ENCODE measurements at regions not wholly inside any gene's neighbourhood (a gene's known extent, or its start where the extent isn't known, plus 50 kb on each side); places are given as distances from the start of the nearest gene placed in this dataset.

GRCh38 chr5:117486879-117487391 lies 912.3 kb upstream of the SEMA6A start:
- peaks cover 5% of the 10 kb centered on the region for H3K9me2 ChIP-seq (ENCODE audit: insufficient read depth)
- DNase-seq (ENCODE audit: low spot score) (no peak), ATAC-seq (no peak)
- H2AFZ ChIP-seq, result no peak overlapping the region
- Mint-ChIP-seq H3K9me3 (no peaks in the 10 kb centered on the region), H3K4me3 (no peak overlapping the region), H3K27ac (no peak overlapping the region), H3K36me3 (ENCODE audit: low read depth) (no peaks in the 10 kb centered on the region), H3K27me3 (ENCODE audit: insufficient read depth, low read depth, poor library complexity) (peaks cover 2% of the 10 kb centered on the region), H3K4me1 (no peaks in the 10 kb centered on the region; the same call in 2 of the 3 replicates)
- H3K27me3 ChIP-seq (ENCODE audit: insufficient read depth), result no peaks in the 10 kb centered on the region
- H3K36me3 ChIP-seq (ENCODE audit: insufficient read depth), result no peaks in the 10 kb centered on the region
- no peak overlapping the region for H3K4me3 ChIP-seq
- no peaks in the 10 kb centered on the region for H4K20me1 ChIP-seq (replicated peaks; ENCODE audit: insufficient read depth)
- H3K79me2 ChIP-seq (replicated peaks; ENCODE audit: insufficient read depth), result no peaks in the 10 kb centered on the region
- no peak overlapping the region for H3K4me2 ChIP-seq
- no peak overlapping the region for H3K27ac ChIP-seq (ENCODE audit: low read depth)
- TF ChIP-seq CREB1 (CRISPR knock-in tag; IDR thresholded peaks at IDR 0.05; ENCODE audit: low read depth) (no peak), EZH2phosphoT487 (IDR thresholded peaks at IDR 0.05; ENCODE audit: unreplicated experiment) (no peak), NANOG (IDR thresholded peaks at IDR 0.05; ENCODE audit: borderline replicate concordance) (no peak), ZNF114 (CRISPR knock-in tag; IDR thresholded peaks at IDR 0.05) (no peak), CTCF (conservative IDR thresholded peaks at IDR 0.05; ENCODE audit: low read depth in 2 of 2) (no peak), ETS1 (IDR thresholded peaks at IDR 0.05) (no peak), JUNB (IDR thresholded peaks at IDR 0.05; ENCODE audit: unreplicated experiment) (no peak), ZNF462 (CRISPR knock-in tag; IDR thresholded peaks at IDR 0.05) (no peak), STAT1 (IDR thresholded peaks at IDR 0.05; ENCODE audit: unreplicated experiment) (no peak), ZNF331 (CRISPR knock-in tag; IDR thresholded peaks at IDR 0.05; ENCODE audit: low read depth) (no peak), EZH2 (IDR thresholded peaks at IDR 0.05; ENCODE audit: low read depth, unreplicated experiment) (no peak), POLR2AphosphoS5 (IDR thresholded peaks at IDR 0.05; ENCODE audit: low read depth) (no peak), REST (IDR thresholded peaks at IDR 0.05; ENCODE audit: unreplicated experiment) (no peak)
- no peaks in the 10 kb centered on the region for H3K4me1 ChIP-seq (ENCODE audit: insufficient read depth)
- no peaks in the 10 kb centered on the region for H3F3A ChIP-seq (replicated peaks; ENCODE audit: low read depth)

Measured in GM23338 (cell line).